ENCODE measurements at regions not wholly inside any gene's neighbourhood (a gene's known extent, or its start where the extent isn't known, plus 50 kb on each side); places are given as distances from the start of the nearest gene placed in this dataset.
A peak's percentile ranks its signal among the peaks of the same experiment; 100 is the strongest.

DNA sequence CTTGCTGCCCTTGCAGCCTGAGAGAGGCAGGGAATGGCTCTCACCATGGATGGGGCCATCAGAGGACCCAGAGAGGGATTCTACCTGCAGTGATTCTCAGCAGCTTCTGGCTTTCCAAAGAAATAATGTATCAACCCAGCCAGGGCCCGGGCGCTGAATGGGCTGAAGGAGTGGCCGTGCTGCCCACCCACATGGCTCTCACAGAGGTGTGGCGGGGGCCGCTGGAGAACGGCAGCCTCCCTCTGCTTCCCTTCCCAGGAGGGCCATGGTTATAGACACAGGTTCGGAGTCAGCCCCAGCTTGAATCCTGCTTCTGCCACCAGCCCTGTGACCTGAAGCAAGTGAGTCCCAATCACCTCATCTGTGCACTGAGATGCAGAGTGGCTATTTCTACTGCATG, 82.7 kb downstream of the THAP12 start:
- Histone ChIP-seq H3K36me3 (ENCODE audit: control insufficient read depth, insufficient read depth, low read length) (no peaks in the 10 kb centered on the region), H3K27me3 (ENCODE audit: control insufficient read depth, insufficient read depth, low read length) (peaks cover 47% of the 10 kb centered on the region), H3K4me3 (ENCODE audit: low read depth, low read length) (no peak overlapping the region)
- no peak for DNase-seq (ENCODE audit: low read depth)
- TF ChIP-seq, protein P1, sequence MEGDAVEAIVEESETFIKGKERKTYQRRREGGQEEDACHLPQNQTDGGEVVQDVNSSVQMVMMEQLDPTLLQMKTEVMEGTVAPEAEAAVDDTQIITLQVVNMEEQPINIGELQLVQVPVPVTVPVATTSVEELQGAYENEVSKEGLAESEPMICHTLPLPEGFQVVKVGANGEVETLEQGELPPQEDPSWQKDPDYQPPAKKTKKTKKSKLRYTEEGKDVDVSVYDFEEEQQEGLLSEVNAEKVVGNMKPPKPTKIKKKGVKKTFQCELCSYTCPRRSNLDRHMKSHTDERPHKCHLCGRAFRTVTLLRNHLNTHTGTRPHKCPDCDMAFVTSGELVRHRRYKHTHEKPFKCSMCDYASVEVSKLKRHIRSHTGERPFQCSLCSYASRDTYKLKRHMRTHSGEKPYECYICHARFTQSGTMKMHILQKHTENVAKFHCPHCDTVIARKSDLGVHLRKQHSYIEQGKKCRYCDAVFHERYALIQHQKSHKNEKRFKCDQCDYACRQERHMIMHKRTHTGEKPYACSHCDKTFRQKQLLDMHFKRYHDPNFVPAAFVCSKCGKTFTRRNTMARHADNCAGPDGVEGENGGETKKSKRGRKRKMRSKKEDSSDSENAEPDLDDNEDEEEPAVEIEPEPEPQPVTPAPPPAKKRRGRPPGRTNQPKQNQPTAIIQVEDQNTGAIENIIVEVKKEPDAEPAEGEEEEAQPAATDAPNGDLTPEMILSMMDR (IDR thresholded peaks at IDR 0.05; ENCODE audit: insufficient read depth, low read length, poor library complexity, severe bottlenecking): no peak

DNA sequence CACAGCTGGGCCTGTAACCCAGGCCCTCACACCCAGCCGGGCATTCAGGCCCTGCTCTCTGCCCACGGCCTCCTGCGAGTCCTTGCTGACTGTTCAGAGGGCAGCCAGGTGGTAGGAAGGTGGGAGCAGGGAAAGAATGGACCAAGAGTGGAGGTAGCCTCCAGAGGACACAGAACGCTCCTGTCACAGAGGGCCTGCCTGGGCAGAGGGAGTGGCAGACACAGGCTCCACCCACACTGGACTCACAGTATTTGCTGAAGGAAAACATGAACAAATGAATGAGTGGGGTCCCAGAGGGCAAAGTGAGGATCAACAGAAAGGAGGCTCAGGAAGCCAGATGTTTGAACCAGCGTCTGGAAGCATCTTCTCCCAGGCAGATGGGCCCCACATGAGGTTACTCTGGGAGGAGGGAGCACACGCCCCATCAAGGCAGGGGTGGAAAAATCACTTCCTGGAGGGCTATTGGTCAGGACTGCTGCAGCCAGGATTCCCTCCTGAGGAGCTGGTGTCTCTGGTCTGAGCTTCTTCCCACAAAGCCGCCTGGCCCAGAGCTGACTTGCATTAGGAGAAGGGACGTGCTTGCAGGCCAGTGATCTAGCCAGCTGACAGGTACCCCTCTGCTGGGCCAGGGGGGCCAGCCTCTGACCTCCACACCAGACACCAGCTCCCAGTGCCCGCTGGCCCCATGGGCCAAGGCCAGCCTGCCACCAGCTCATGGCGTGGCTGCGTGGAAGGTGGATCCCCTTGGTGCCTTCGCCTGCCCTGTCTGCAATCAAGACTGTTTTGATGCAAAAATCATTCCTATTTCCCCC, 84.0 kb downstream of the THAP12 start:
- H3K4me3 ChIP-seq (ENCODE audit: low read depth, low read length): no peak overlapping the region
- TF ChIP-seq, protein P1 (IDR thresholded peaks at IDR 0.05; ENCODE audit: insufficient read depth, low read length, poor library complexity, severe bottlenecking): no peak
- DNase-seq (ENCODE audit: low read depth): no peak
- peaks cover 40% of the 10 kb centered on the region for H3K27me3 ChIP-seq (ENCODE audit: control insufficient read depth, insufficient read depth, low read length)
- no peaks in the 10 kb centered on the region for H3K36me3 ChIP-seq (ENCODE audit: control insufficient read depth, insufficient read depth, low read length)

DNA sequence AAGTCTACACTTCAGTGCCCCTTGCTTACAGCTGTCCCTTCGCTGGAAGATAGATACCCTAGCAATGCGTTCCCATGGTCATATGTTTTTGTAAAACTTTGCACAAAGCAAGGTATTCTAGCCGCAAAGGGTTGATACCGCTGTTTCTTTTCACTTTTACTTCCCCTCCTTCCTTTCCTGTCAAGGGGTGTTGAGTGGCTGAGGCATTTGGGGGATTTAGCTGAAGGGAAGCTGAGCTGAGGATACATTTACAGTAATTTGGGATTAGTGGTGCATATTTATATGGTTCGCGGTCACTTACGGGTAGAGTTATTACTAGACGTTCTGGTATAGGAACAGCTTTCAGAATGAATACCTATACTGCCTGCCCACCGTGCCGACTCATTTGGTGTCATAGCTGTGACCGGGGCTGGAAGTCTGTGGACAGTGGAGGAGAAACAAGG, 86.9 kb upstream of the WNT11 start:
- Histone ChIP-seq H3K4me3 (ENCODE audit: low read depth, low read length) (no peak overlapping the region), H3K27me3 (ENCODE audit: control insufficient read depth, insufficient read depth, low read length) (peaks cover 30% of the 10 kb centered on the region), H3K36me3 (ENCODE audit: control insufficient read depth, insufficient read depth, low read length) (no peaks in the 10 kb centered on the region)
- TF ChIP-seq, protein P1 (IDR thresholded peaks at IDR 0.05; ENCODE audit: insufficient read depth, low read length, poor library complexity, severe bottlenecking): no peak
- DNase-seq (ENCODE audit: low read depth): no peak

DNA sequence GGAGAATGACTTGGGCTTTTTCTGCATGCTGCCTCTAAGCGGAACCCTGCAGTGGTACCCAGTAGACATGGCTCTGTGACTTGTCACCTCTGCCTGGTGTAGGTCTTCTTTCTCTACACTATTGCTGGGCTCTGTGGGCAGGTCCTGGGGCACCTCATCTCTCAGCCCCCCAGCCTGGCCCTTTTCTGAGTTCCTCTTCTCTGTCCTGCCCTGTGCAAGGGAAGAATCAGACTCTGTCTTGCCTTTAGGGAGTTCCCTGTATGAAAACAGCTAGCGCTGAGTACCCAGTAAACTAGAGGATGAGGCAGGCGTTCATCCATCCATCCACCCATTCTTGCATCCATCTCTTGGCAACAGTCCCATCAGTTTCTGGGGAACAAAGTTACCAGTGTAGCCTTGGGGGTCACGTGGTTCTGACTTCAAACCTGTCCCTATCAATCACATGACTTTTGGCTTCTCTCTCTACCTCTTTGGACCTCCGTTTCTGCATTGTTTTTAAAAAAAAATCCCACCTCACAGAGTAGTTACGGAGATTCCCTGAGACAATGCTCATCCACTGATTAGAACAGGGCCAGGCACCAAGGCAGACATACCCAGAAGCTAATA, 86.4 kb upstream of the WNT11 start:
- TF ChIP-seq, protein P1 (IDR thresholded peaks at IDR 0.05; ENCODE audit: insufficient read depth, low read length, poor library complexity, severe bottlenecking): no peak
- Histone ChIP-seq H3K27me3 (ENCODE audit: control insufficient read depth, insufficient read depth, low read length) (peaks cover 28% of the 10 kb centered on the region), H3K4me3 (ENCODE audit: low read depth, low read length) (no peak overlapping the region), H3K36me3 (ENCODE audit: control insufficient read depth, insufficient read depth, low read length) (no peaks in the 10 kb centered on the region)
- DNase-seq (ENCODE audit: low read depth): no peak

DNA sequence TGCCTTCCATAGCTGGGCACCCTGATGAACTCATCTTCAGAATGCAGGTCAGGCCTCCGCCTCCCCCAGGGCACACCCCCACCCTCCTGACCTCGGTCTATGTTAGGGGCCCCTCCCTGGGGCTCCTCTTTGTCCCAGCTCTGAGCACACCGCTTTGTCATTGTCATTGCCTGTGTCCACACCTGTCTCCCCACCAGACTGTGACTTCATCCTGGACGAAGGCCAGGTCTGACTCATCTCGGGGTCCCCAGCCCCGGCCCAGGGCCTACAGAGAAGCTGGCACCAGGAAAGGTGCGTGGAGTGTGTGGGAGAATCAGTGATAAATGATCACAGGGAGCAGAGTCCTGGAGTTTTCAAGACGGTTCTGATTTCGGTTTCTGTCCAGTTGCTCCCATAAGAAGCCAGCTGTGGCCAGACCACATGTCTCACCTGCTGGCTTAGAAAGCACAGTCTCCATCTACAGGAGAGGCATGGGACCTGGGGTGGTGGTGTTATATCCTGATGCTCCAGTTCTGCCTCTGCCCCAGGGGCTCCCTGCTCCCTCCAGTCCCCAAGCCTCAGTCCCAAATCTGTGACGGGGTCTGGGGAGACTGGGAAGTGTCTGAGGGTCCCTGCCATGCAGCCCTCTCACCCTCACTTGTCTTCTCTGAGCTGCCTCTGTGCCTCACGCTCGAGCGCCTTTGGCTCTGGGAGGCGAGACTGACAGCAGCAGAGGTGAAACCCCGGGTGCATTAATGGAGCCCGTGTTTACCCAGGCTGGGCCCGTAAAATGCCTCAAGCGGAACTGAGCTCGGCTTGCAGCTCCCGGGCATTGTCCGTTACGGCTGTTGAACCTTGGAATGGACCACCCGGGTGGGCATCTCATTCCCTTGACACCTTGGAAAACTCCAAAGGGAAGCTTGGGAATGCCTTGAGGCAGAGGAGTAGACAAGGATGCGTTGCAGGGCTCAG, 85.5 kb upstream of the WNT11 start:
- TF ChIP-seq, protein P1 (IDR thresholded peaks at IDR 0.05; ENCODE audit: insufficient read depth, low read length, poor library complexity, severe bottlenecking): no peak
- Histone ChIP-seq H3K36me3 (ENCODE audit: control insufficient read depth, insufficient read depth, low read length) (no peaks in the 10 kb centered on the region), H3K27me3 (ENCODE audit: control insufficient read depth, insufficient read depth, low read length) (peaks cover 24% of the 10 kb centered on the region), H3K4me3 (ENCODE audit: low read depth, low read length) (no peak overlapping the region)
- DNase-seq (ENCODE audit: low read depth): peak; percentile 38

All from kidney epithelial cell (primary cell).